HG02973 (cell line): ENCODE measurements at regions not wholly inside any gene's neighbourhood (a gene's known extent, or its start where the extent isn't known, plus 50 kb on each side); places are given as distances from the start of the nearest gene placed in this dataset.
"Not testable (repeated sequence)": the region's sequence is repeated elsewhere in the genome, so short reads cannot be mapped to it uniquely, and the experiment has no call there.

Experiments
- ATAC-seq: cut with Tn5 transposase; IDR thresholded peaks from one replicate; pipeline ENCODE4 v1.9.1; 2021; ENCODE audit warnings: moderate library complexity; ENCODE audit not compliant: unreplicated experiment

DNA sequence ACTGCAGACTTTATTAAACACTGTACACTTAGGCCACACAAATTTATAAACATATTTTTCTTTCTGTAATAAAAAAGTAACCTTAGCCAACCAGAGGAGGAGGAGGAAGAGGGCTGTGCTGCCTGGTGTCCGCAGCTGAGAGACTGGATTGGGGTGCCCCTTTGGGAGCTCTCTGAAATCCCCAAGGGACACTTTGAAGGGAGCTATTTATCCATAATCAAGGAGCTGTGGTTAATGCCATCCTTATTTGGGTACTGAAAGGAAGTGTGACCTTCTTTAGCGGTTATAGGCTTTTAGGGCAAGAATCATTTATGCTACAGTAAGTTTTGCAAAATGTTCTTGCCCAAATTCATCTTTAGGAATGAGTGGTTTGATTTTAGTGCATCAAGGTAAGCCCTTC, 125.8 kb downstream of the RASSF10 start:
- no peak for ATAC-seq

DNA sequence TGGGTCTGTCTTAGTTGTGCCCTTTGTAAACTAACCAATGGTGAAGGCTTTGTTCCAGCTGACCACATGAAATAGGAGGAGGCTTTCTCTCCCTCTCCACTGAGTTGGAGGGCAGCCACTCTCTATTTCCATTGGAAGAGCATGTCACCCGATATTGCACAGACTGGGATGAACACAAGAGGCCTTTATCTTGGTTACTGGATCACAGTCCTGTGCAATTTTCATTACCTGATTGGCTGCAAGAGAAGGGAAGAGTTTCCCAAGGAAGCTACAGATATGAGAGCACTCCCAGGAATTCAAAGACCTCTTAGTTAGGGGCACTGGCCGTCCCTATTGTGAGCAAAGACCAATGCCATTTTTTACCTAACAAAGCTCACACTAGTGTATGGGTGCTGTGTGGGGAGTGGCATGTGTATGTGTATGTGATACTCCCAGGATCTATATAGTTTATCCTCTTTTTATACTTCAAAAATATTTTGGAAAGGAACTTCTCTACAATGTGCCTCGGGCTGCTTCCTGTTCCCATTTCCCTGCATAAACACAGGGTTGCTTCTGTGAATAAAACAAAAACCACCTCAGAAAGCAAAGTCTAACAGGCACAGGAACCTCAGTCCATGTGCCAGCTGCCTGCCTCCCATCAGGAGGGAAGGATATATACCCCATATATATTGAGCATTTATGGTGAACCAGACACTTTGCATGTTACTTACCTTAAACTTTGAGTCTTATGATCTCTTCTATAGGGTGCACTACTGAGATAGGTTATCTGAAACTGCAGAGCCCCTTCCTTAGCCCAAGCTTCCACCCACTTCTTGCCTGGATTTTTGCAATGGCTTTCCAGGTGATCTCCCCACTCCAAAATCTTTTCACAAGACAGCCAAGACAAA, 126.5 kb downstream of the RASSF10 start:
- ATAC-seq, result no peak

DNA sequence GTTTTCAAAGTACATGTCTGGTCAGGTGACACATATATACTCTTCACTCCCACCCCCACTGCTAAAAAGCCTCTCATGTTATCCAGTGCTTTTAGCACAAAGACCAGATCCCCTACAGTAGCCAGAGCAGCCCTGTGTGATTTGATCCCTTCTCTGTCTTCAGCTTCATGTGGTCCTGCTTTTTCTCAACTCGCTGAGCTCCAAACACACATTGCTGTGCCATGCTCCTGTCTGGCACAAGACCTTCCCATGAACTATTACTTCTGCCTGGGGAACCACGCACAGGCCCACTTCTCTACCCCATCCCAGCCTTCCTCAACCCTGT, 127.1 kb downstream of the RASSF10 start:
- ATAC-seq, result no peak

DNA sequence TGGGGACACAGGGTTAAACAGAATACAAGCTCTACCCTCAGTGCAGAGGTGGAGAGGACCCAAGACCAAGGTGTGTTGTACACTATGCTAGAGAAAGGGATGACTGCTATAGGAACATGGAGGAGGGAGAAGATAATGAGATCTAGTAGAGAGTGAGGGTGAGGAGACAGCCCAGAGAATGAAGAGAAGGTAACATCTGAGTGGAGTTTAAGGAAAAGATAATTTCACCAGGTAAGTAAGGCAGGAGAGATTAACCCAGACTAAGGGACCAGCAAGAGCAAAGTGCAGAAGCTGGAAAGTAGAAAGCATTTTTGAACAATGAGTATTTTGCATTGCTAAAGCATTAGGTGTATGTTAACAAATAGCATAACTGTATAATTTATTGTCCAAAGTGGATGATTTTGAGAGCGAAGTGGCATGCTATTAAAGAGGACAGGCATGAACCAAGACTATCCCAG, 128.8 kb downstream of the RASSF10 start:
- no peak for ATAC-seq

DNA sequence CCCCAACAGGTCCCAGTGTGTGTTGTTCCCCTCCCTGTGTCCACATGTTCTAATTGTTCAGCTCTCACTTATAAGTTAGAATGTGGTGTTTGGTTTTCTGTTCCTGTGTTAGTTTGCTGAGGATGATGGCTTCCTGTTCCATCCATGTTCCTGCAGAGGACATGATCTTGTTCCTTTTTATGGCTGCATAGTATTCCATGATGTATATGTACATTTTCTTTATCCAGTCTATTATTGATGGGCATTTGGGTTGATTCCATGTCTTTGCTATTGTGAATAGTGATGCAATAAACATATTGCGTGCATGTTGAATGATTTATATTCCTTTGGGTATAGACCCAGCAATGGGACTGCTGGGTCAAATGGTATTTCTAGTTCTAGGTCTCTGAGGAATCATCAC, 130.0 kb downstream of the RASSF10 start:
- ATAC-seq, result not testable (repeated sequence)

DNA sequence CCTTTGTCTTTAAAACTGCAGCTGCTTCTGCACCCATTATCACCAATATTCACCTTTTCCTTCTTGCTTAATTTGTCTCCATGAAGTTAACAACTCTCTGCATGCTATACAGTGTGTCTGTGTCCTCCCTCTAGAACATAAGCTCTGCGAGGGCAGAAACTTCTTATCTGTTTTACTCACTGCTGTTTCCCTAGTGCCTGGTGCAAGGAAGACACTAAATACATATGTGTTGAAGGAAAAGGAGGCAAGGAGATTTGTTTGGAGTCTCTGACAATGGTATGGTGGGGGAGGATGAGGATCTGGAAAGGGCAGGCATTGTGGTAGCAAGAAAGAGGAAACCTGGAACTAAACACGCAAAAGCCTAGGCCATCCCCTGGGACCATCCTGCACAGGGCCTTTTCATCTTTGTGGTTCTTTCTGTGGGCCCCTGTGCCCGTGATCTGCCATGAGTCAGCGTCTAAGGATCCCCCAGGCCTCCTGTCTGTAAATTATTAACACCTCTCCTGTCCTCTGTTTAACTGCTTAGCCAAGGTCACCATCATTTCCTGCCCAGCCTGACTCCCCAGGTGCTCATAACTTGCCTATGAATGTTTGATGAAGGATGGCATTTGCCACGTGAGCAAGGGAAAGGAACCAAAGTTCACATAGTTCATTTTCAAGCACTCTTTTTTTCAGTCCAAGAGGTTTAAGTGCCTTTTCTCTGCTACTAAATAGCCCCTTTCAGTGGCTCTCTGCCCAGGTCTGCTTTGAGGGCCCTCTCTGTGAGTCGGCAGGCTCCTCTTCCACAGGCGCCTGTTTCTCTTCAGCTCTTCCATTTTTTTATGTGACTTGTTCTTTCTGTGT, 131.1 kb downstream of the RASSF10 start:
- ATAC-seq, result peak; percentile 82

DNA sequence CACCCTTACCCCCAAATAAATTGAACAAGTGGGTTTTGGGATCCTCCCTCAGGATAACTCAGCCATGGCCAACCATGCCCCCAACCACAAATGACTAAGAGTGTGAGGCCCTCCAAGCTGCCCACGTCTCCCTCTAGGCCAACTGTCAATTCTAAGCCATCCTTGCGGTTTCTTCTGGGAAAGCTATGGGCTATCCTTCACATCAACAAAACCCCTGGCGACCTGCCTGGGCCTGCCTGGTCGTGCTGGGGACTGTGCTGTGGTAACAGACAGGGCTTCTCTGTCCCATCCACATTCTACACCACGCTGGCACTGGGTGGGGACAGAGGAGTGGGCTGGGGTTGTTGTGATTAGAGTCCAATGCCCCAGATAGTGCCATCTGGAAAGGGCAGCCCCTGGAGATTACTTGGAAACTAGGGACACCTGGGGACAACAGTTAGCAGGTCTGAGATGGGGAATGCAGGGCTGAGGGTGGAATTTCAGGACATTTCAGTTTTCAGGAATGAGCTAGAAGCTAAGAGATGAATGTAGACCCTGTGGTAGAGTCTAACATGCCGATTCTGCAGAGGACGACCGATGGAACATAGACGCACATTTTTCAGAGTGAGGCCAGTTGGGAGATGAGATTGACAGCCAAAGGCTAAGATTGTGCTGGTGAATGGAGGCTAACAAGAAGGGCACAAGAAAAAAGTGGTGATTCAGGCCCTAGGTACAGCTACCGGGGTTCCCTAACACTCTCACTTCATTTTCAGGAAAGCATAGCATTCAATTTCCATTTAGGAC, 131.9 kb downstream of the RASSF10 start:
- ATAC-seq, result no peak

DNA sequence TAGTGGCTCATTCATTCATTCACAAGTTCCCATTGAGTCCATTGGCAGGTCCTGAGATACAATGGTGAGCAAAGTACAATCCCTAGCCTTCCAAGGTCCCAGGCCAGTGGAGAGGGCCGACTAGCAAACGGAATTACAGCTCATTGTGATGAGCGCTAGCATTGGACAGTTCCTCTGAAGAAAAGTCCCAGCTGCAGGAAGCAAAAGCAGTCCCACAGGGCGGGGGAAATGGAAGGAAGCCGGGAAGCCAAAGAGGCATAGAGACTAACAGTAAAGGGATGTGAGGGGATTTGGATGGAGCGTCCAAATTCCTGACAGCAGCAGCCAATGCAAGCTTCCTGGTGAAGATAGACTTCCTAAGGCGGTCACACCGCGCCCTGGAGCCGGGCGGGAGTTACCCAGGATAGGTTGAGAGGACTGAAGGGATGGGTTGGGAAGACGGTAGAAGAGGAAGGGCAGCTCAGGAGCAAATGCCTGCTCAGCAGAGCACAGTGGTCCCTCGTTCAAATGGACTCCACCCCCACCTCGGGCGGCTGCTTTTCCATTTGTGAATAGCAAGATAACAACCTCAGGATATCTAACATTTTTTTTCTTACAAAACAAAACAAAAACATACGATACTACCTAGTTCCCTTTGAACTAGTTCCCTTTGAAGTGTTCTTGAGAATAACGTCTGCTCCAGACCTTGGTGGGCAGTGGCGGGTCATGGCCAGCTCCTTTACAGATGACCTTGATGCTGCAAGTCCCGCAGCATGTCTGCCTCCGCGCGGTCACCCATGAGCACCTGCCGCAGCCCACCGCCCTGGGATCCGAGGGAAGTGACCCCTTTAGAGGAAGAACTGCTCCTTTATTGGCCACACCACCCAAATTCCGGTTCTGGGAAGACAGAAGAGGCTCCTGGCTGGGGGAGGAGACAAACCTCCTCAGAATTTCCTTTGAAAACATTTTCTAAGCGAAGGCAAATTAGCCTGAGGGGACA, 132.9 kb downstream of the RASSF10 start:
- no peak for ATAC-seq

DNA sequence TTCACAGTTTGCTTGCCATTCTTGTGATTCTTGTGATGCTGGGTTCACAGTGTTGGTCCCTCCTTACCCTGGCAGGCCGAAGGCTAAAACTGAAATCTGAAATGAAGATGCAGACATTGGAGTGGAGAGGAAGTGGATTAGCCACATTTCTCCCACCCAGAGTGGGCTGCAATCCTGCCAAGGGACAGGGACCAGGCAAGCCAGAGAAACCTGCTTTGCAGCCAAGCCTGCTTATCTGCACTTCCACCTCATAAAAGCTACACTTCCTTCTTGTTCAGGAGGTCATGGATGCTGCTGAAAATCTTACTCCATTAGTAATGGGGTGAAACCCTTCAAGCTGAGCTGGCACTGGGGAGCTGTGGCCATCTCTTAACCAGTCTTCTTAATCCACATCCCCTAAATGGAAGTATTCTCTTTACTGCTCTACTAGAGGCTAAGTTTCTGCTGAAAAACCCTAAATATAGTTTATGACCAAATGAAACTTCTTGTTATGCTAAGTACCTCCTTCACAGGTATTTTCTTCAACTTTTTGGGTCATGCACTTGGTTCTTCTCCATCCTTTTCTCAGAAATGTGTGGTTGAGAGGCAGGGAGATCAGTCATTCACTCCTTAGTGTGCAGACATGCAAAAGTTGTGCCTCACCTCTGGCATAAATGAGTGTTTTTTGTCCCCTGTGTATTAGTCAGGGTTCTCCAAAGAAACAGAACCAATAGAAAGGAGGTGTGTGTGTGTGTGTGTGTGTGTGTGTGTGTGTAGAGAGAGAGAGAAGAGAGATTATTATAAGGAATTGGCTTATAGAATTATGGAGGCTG, 133.9 kb upstream of the BMAL1 start:
- ATAC-seq, result no peak

DNA sequence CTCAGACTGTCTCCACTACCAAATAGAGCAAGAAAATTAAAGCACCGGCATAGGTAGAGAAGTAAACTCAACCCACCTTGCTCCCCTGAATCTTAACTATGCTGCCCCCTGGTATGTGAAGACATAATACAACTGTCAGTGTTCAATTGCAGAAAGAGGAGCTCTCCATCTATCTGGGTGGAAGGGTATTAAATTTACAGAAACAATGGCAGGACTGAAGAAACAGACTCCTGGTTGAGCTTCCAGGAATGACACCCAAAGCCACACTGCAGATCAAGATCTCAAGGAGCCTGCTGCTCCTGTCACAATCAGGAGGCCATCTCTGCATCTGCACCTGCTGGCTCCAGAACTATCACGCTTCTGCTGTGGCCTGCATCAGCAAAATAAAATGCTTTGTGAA, 132.1 kb upstream of the BMAL1 start:
- no peak for ATAC-seq

DNA sequence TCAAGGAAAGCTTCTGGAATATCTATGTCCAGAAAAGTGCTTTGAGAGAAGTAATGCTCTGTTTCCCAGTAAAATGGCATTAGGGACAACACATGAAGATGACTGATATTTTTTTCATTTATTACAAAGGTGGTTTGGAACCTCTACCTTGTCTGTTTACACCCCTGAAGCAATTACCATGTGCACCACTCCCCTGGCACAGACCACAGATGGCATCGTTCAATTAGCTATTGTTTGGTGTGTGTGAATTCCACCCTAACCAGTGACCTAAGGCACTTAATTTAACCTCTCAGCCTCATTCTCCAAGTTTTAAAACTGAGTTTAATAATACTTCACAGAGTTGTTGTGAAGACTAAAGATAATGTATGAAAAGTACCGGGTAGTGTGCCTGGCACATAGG, 127.6 kb upstream of the BMAL1 start:
- no peak for ATAC-seq

DNA sequence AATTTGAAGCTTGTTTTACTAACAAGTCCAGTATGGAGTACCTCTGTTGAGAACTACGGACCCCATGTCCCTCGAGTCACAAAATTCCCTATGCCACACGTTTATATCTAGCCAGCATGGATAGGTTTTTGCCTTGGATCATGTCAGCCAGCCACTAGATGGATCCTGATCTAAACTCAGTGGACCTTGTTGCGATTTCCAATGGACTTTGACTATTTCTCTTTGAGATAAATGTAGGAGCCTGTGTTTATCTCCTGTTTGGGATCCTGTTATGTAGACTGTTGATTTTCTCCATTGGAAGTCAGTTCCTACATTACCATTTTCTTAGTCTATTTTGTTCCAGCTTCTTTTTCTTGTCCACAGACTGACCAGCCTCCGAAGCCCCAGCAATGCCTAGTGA, 127.1 kb upstream of the BMAL1 start:
- ATAC-seq, result no peak

DNA sequence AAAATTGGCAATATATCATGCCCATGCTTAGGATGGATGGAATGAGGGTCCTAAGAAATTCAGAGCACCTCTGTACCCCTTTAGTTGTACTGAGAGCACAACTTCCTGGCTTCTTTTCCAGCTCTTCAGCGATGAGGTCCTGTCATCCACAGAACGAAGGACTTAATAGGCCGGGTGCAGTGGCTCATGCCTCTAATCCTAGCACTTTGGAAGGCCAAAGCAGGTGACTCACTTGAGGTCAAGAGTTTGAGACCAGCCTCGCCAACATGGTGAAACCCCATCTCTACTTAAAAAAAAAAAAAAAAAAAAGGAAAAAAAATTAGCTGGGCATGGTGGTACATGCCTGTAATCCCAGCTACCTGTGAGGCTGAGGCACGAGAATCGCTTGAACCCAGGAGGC, 125.3 kb upstream of the BMAL1 start:
- ATAC-seq, result no peak

DNA sequence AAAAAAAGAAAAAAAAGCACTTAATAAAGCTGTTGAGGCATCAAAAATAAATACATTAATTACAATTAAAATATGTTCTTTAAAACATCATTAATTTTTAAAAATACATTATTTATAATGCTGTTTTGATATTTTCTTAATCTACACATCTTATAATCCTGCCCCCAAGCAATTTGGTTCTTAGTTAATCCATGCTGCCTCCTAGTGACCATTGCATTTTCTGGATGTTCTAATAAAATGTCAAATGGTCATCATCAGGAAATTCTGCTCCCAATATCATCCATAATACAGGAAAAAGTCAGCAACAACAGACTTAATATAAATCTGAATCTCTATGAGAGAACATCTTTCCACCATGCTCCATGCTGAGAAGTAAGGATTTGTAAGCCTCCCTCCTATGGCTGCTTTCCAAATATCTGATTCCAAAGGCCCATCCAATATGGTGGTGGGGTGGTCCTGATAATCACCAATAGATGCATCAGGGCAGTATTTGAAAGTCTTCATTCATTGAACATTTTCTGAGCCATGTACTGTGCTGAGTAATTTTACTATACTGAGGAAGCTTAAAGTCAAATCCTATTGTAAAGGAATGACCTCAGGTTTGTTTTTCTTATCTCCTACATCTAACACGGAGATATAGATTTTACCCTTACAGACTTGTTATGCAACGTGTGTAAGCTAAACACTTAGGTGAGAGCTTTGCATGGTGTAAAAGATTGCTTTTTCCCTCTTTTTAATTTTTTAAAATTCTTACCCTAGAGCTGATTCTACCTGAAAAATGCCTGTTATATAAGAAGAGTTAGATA, 124.7 kb upstream of the BMAL1 start:
- no peak for ATAC-seq

DNA sequence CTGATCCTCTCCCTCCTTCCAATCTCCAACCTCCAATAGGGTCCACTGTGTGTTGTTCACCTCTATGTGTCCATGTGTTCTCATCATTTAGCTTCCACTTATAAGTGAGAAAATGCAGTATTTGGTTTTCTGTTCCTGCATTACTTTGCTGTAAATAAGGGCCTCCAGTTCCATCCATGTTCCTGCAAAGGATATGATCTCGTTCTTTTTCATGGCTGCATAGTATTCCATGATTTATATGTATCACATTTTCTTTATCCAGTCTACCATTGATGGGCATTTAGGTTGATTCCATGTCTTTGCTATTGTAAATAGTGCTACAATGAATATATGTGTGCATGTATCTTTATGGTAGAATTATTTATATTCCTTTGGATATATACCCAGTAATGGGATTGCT, 123.2 kb upstream of the BMAL1 start:
- ATAC-seq, result not testable (repeated sequence)

DNA sequence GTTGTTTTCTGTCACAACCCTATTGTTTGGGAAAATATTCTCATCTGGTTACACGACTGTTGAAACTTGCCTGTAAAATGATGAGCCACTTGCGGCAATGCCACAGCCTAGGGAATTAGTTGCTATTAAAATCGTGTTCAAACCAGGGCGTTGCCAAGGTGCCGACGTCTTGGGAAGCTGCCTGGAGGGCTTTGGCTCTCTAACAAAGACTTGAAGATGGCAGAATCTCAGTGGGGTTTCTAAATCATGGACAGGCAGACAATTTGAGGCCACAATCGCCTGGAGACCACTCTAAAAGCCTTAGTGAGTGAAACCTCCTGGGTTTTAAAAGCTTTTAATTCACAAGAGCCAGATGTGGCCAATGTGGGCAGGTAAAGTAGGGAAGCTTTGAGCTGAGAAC, 117.2 kb upstream of the BMAL1 start:
- no peak for ATAC-seq

DNA sequence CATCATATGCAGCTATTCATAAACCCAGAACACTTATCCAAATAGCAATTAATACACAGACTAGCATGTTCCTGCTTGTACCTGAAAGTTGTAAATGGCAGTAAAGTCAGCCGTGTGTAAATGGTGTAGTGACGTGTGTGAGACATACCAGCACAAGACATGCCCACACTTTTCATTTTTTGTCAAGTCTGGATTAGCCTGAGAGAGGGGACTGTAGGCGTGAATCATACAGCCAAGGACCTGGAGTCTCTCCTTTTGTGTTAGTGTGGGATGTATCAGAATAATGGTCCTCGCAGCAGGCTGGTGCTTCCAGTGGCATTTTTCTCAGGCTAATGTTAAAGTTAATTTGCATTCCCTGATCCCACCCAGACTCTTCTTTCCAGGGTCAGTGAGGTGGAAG, 116.8 kb upstream of the BMAL1 start:
- ATAC-seq, result no peak

DNA sequence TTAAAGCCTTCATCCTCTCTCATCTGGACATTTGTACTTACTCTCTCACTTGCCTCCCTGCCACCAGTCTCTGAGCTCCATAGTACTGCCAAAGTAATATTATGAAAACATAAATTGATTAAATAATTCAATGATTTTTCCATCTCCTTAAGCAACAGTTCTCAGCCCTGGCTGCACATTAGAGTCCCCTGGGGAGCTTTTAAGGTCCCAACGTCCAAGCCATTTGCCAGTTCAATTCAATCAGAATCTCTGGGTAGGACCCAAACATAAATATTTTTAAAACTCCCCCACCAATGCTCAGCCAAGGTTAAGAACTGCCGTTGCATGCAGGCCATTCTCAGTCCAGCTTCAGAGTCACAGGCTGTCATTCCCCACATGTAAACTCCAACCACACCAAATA, 114.4 kb upstream of the BMAL1 start:
- no peak for ATAC-seq

DNA sequence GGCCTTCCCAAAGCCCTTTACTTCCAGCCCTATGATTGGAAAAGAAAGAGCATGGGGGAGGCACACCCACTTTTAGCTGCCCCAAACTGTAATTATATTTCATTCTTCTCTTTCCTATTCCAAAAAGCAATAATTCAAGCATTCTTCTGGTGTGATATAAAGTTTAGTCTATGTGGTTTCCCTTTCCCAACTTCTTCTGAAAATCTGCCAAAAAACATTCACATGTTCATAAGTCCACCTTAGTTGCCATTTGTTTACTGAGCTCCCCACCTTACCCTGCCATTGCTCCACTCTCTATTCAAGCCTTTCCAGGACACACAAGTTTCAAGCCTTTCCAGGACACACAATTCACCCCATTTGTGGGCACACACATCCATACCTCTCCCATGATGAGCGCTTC, 111.6 kb upstream of the BMAL1 start:
- ATAC-seq, result no peak
